Putamen (tissue), 1 donor: ENCODE measurements at regions not wholly inside any gene's neighbourhood (a gene's known extent, or its start where the extent isn't known, plus 50 kb on each side); places are given as distances from the start of the nearest gene placed in this dataset.
"Not testable (repeated sequence)": the region's sequence is repeated elsewhere in the genome, so short reads cannot be mapped to it uniquely, and the experiment has no call there.

Experiments used
- DNase-seq: peaks from one replicate; pipeline ENCODE4 v3.0.0-alpha.2; 2016; ENCODE audit warnings: low spot score

DNA sequence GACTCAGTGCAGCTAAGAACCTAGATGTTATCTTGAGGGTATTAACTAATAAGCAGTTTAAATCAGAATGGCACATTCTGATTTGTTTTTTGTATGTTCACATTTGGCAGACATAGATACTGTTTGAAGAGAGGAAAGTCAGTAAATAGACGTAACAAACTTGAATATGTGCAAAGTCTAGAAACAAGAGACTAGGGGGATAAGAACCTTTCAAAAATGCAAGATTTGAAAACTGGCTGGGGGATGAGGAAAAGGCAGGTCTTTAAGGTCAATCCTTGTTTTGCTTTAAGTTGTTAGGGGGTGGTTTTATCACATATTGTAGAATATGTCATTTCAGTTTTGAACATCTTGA is 136.5 kb downstream of the ZNF92 start:
- not testable (repeated sequence) for DNase-seq

DNA sequence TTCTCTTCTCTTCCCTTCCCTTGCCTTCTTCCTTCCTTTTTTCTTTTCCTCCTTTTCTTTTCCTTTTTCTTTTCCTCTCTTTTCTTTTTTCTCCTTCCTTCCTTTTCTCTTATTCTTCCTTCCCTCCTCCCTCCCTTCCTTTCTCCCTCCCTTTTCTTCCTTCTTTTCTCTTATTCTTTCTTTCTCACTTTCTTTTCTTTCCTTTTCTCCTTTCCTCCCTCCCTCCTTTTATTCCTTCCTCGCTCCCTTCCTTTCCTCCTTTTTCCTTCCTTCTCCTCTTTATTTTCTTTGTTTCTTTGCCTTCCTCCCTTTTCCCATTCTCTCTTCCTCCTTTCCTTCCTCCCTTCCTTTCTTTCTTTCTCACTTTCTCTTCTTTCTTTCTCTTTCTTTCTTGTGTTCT is 146.1 kb downstream of the ZNF92 start:
- DNase-seq = not testable (repeated sequence)

DNA sequence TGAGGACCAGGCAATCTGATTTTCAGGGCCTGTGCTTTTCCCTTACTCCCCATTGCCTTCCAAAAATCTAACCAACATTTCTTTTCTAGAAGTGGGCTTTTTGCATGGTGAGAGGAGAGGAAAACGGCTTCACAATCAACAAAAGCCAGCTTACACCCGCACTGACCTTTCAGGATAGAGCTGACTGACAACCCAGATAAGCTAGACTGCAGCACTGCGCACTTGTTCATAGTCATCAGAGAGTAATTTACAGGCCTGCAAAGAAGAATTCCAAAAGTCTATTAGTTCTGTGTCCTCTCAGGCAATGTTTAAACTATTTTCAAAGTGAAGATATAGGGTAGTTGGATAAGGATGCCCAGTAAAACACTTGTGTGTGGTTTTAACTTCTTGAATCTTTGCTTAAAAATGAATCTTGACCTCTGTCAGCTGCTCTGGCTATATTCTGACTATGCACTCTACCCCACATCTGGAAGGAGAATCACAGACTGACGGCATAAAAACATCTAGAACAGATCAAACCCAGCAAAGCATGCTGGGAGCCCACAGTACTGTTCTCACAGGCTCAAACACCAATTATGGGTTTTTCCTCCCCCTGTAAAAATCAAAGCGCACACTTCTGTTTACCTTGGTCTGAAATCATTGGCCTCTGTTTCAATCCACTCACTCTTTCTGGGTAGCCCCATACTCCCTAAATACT is 172.0 kb downstream of the ZNF92 start:
- DNase-seq = not testable (repeated sequence)

DNA sequence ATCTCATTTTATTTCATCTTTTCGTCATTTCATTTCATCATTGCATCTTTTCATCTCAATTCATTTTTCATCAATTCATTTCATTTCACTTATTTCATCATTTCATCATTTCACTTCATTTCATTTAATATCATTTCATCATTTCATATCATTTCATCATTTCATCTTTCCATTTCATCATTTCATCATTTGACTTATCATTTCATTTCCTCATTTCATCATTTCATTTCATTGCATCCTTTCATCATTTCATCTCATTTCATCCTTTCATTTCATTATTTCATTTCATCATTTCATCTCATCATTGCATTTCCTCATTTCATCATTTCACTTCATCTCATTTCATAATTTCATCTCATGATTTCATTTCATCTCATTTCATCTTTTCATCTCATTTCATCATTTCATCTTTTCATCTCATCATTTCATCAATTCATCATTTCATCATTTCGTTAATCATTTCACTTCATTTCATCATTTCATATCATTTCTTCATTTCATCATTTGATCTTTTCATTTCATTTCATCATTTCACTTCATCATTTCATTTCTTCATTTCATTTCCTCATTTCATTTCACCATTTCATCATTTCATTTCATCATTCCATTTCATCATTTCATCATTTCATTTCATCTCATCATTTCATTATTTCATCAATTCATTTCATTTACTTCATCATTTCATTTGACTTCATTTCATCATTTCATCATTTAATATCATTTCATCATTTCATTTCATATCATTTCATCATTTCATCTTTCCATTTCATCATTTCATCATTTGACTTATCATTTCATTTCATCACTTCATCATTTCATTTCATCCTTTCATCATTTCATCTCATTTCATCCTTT is 176.2 kb downstream of the ZNF92 start:
- not testable (repeated sequence) for DNase-seq

DNA sequence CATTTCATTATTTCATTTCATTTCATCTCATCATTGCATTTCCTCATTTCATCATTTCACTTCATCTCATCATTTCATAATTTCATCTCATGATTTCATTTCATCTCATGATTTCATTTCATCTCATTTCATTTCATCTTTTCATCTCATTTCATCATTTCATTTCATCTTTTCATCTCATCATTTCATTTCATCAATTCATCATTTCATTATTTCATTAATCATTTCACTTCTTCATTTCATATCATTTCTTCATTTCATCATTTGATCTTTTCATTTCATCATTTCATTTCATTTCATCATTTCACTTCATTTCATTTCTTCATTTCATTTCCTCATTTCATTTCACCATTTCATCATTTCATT is 176.8 kb downstream of the ZNF92 start:
- not testable (repeated sequence) for DNase-seq

DNA sequence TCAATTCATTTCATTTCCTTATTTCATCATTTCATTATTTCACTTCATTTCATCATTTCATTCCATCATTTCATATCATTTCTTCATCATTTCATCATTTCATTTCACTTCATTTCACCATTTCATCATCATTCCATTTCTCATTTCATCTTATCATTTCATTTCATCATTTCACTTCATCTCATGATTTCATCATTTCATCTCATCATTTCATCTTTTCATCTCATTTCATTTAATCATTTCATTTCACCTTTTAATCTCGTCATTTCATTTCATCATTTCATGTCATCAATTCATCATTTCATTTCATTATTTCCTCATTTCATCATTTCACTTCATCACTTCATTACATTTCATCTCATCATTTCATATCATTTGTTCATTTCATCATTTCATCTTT is 177.4 kb downstream of the ZNF92 start:
- not testable (repeated sequence) for DNase-seq

DNA sequence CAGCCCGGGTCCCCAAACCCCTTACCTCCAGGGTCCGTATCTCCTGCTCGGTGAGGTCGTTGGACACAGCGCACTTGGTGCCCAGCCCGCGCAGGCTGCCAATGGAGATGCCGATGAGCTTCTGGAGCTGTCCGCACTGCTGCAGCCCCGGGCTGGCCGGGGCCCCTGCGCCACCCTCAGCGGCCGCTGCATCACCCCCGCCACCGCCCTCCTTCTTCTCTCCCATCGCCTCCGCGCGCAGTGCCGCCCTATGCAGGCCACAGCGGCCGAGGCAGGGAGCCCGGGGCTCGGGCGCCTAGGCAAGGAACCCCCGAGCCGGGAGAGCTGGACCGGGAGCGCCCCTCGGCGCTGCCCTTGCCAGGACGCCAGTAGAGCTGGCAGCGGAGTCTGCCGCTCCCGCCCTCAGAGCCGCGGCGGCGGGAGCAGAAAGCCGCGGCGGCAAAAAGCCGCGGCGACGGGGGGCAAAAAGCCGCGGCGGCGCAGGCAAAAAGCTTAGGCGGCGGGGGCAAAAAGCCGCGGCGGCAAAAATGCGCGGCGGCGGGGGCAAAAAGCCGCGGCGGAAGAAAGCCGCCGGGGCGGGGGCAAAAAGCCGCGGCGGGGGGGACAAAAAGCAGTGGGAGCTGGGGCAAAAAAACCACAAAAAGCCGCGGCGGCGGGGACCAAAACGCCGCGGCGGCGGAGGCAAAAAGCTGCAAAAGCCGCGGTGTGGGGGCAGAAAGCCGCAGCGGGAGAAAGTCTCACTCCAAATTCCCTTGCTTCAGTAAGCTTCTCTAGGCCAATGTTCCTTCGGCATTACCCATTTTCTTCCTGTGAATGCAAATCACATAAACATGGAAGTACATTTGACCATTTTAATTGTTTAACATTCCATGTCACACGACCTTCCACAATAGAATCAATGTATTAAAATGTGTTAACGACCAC is 181.2 kb downstream of the ZNF92 start:
- not testable (repeated sequence) for DNase-seq

DNA sequence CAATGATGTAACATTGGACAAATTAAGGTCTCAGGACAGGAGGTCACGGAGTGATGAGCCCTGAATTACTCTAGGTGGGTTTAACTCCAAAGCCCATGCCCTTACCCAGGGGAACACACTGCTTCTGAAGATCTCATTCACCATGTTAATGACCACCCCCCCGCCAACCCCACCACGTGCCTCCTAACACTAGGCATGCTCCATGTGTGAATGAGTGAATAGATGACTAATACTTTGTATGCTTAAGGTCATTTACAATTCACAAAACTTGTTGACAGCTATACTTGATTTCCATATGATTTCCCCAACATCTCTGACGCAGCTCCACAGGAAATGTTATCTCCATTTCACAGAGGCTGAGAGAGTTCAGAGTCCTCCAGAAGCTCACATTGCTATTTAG is 184.9 kb downstream of the ZNF92 start:
- DNase-seq = not testable (repeated sequence)

DNA sequence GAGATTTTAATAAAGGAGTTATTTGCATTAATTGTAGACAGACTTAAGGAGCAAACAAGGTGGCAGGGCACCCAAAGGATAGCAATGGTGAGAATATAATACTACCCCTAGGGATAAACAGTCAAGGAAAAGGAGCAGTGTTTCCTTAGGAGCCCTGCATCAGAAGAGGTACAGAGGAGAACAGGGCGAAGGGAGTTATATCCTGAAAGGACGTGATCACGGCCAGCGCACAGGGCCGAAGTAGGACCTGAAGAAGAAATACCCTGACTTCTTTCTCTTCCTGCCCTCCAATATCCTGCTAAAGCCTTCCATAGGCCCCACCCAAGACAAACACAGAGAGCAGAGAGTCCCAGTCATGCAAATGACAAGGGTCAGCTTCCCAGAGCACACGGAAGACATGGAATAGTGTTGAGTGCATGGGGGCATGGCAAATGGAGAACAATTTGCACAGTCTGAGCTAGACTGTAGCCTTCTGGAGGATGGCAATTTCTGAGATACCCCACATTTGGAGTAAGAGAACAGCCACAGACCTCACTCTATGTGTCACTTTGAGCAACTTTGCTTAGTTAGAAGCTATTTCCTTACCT is 188.2 kb downstream of the ZNF92 start:
- DNase-seq = not testable (repeated sequence)

DNA sequence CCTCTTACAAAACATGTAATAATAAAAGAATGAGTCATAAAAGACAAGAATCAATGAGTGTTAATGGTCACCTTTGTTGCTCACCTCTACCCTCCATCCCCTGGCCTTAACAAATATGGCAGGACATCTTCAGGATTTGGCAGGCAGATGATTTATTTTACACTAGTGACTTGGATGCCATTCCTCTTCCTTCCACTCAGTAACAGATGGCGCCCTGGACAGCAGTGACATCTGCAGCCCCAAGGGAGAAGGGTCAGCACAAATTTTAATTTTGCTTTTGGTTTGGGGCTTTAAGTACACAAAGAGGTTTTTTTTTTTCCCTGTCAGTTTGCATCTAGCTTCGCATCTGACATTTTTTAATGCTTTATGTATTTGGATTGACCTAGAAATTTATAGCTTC is 188.9 kb downstream of the ZNF92 start:
- not testable (repeated sequence) for DNase-seq

DNA sequence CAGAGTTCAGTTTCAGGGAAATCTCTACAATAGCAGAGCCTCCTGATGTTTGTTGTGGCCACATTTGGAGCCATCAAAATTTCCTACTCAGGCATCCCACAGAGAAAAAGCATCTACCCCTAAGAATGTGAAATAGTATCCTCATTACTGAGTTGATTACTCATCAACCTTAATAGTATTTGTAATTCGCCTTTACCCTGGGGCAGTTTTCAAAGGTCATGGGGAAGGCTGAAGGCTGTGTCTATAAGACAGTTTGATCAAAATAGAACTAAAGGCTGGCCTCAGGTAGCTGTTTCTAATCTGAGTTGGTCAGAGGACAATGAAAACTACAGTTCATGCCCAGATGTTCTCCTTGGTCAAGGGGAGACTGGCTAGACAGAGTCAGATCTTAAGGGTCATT is 189.7 kb downstream of the ZNF92 start:
- not testable (repeated sequence) for DNase-seq

DNA sequence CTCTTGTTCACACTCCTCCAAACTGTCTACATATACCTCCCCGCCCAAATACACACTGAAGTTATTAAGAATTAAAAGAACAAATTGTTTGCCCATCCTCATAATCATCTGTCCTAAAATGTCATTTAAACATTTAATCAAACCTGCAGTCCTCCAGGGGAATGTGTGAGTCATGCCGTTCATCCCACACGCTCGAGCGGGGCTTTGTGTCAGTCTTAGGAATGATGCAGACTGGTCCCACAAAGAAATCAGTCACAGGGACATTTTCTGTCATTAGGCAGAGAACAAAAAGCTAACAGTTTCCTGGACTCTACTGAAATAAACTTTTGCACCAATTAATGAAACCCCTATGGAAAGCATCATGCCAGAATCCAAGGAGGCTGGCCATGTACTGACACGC is 194.6 kb downstream of the ZNF92 start:
- not testable (repeated sequence) for DNase-seq

DNA sequence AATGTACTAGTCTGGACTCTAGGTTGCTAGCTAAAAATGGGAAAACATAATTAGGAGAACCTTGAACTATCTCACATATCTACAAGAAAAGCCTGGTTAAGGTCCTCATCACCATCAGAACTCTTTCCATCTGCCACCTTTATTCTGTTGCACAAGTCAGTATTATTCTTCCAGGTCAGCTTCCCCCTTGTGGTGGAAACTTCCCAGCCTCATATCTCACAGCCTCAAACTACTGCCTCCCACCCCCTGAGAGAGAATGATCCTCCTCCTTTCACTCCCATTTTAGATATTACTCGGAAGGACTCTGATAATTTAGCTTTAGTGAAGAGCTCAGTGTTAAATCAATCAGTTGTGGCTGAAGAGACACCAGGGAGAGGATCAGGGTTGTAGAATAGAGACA is 197.3 kb downstream of the ZNF92 start:
- not testable (repeated sequence) for DNase-seq

DNA sequence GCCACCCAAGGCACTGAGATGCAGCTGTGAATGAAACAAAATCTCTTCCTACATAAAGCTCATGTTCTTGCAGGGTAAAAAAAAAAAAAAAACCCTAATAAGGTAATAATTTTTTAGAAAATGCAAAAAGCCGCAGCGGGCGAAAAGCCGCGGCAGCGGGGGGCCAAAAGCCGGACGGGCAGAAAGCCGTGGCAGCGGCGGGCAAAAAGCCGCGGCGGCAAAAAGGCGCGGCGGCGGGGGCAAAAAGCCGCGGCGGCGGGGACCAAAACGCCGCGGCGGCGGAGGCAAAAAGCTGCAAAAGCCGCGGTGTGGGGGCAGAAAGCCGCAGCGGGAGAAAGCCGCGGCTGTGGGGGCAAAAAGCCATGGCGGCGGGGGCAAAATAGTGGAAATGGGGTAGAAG is 198.9 kb downstream of the ZNF92 start:
- not testable (repeated sequence) for DNase-seq

DNA sequence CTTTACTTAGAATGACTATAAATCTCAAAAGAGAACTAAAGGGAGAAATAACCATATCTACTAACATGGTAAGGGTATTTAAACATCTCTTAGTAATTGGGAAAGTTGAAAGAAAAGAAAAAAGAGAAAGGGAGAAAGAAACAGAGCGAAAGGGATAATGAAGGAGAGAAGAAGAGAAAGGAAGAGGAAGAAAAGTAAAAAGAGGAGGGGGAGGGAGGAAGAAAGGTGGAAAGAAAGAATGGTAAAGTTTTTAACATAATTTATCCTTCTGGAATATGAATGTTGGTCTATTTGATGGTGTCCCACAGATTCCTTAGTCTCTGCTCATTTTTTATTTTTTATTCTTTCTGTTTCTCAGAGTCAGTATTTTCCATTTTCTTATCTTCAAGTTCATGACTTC is 202.7 kb downstream of the ZNF92 start:
- not testable (repeated sequence) for DNase-seq

DNA sequence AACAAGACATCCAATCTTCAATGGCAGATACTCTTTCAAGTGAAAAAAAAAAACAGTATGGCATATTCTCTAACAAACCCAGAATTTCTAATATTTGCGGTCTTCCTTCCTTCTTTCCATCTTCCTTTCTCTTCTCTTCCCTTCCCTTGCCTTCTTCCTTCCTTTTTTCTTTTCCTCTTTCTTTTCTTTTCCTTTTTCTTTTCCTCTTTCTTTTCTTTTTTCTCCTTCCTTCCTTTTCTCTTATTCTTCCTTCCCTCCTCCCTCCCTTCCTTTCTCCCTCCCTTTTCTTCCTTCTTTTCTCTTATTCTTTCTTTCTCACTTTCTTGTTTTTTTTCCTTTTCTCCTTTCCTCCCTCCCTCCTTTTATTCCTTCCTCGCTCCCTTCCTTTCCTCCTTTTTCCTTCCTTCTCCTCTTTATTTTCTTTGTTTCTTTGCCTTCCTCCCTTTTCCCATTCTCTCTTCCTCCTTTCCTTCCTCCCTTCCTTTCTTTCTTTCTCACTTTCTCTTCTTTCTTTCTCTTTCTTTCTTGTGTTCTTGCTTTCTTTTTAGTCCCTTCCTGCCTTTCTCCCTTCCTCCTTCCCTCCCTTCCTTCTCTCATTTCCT is 209.0 kb downstream of the ZNF92 start:
- not testable (repeated sequence) for DNase-seq

DNA sequence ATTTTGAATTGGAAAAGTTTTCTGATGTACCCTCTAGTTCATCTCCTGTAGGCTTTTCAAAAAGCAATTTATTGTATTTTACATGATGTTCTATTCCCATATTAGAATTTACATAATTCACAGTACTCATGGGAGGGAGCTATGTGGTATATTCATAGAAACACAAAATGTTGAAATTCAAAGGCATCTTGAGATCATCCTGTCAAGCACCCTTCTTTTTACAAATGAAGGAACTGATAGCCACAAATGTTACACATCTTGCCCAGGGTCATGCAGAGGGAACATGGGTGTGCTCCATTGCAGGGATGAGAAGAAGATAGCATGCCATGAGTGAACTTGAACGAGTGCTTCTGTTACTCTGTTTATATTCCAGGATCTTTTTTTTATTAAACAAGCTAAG is 228.8 kb downstream of the ZNF92 start:
- not testable (repeated sequence) for DNase-seq

DNA sequence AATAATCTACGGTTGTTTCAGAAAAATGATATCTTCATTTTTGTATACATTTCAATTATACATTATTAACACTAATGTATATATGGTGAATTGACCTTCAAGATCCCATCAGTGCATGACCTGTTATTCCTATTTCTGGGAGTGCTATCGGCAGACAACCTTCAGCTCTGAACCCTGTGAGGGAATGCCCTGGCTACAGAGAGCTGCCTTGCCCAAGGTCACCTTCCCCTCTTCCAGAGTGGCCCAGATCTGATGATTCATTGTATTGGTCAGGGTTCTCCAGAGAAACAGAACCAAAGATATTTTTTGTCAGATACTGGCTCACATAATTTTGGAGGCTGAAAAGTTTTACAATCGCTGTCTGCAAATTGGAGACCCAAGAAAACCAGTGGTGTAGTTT is 235.5 kb downstream of the ZNF92 start:
- DNase-seq = no peak

DNA sequence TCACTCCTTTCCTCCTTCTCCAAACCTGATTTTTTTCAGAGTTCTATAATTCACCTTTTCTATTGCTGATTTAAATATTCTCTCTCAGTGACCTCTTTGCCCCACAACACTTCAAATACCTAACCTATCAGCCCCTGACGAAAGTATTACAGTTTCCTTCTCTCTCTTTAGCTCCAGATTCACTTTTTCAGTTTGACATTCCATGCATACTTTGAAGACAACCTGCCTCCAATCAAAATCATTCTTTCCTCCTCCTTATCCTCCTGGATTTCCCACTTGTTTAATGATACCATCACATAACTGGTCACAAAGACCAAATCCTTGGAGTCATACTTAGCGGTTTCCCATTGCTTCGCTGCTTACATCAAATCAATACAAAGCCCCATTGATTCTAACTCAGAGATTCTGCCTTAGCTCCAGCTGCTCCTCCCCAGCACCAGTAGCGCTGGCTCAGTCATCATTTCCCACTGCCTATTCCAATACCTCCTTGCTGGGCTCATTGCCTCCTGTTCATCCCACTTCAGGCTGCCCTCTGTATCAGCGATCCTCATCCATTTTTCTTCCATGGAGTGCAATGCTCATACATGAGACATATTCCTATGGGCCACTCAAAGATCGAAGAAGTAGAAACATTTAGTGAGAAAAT is 240.1 kb downstream of the ZNF92 start:
- not testable (repeated sequence) for DNase-seq

DNA sequence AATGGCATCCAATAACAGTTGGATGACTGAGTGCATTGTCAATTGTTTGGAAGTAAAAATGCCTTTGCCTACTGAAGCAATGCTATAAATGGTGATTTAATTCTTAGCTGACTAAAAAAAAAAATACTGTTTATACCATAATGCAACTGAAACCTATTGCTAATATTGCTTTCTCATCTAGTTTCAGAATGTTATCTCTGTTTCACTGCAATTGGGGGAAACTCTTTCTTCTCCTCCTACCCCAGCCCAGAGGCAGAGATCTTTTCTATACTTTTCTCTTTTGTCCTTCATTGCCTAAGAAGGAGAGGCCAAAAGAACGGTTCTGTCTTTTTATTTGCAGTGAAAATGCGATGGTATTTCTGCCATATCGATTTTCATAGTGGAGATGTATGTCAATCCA is 242.5 kb downstream of the ZNF92 start:
- not testable (repeated sequence) for DNase-seq

DNA sequence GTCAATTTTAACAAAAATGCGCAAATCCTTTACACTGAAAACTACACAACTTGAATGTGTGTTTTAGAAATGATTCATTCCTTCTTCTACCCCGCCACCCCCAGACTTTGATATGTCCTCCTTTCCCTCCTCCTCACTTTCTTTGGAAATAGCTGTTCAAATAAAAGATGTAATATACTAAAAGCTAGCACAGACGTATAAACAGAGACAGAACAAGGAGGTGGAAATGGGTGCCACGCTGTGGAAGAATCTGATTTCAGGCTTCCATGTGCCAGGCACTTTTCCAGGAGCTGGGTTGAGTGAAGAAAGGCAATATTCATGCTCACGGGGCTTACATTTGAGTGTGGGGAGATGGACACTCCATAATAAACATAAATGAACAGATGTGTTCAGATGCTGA is 246.6 kb downstream of the ZNF92 start:
- DNase-seq = peak; percentile 28
